T-helper 2 cell treated with Interferon-gamma antibody and Interleukin-4, amounts not matched to agents 100 ng/mL and 5 ng/mL, for 36 hours (primary cell): ENCODE measurements at regions not wholly inside any gene's neighbourhood (a gene's known extent, or its start where the extent isn't known, plus 50 kb on each side); places are given as distances from the start of the nearest gene placed in this dataset.
"Not testable (repeated sequence)": the region's sequence is repeated elsewhere in the genome, so short reads cannot be mapped to it uniquely, and the experiment has no call there.

Experiments used
- intact Hi-C: fragments of 100-400 bp; cut with micrococcal nuclease; formaldehyde crosslinking; loops from one replicate; pipeline ENCODE4 v1.15.1; 2023

- intact Hi-C loops = no loop called here
These were observed 81.4 kb downstream of the RERGL start for GRCh38 chr12:18008642-18009041.

- intact Hi-C loops = no loop called here
These were observed 90.7 kb downstream of the RERGL start for GRCh38 chr12:17999174-17999801.

- intact Hi-C loops = no loop called here
These were observed 97.9 kb downstream of the RERGL start for GRCh38 chr12:17992002-17992656.

GRCh38 chr12:17982556-17982955, 107.4 kb downstream of the RERGL start:
- intact Hi-C loops = no loop called here

GRCh38 chr12:17976202-17976601, 113.8 kb downstream of the RERGL start:
- intact Hi-C loops = no loop called here

- intact Hi-C loops = no loop called here
These were observed 114.2 kb downstream of the RERGL start for GRCh38 chr12:17975763-17976162.

- intact Hi-C loops = no loop called here
These were observed 114.8 kb downstream of the RERGL start for GRCh38 chr12:17975239-17975638.

GRCh38 chr12:17971850-17972249, 118.1 kb downstream of the RERGL start:
- intact Hi-C loops = no loop called here

- intact Hi-C loops = no loop called here
These were observed 135.2 kb downstream of the RERGL start for GRCh38 chr12:17954788-17955187.

- intact Hi-C loops = no loop called here
These were observed 139.1 kb downstream of the RERGL start for GRCh38 chr12:17950898-17951297.

- intact Hi-C loops = no loop called here
These were observed 140.3 kb downstream of the RERGL start for GRCh38 chr12:17949558-17950141.

GRCh38 chr12:17928708-17929366, 161.2 kb downstream of the RERGL start:
- intact Hi-C loops = no loop called here

GRCh38 chr12:17918013-17918412, 172.0 kb downstream of the RERGL start:
- intact Hi-C loops = no loop called here

- intact Hi-C loops = no loop called here
These were observed 205.4 kb downstream of the RERGL start for GRCh38 chr12:17884581-17884980.

GRCh38 chr12:17878714-17879113, 211.3 kb downstream of the RERGL start:
- intact Hi-C loops = no loop called here

- intact Hi-C loops = no loop called here
These were observed 214.8 kb downstream of the RERGL start for GRCh38 chr12:17875230-17875629.

- intact Hi-C loops = no loop called here
These were observed 223.2 kb downstream of the RERGL start for GRCh38 chr12:17866802-17867201.

GRCh38 chr12:17855548-17855947, 234.4 kb downstream of the RERGL start:
- intact Hi-C loops = not testable (repeated sequence)

GRCh38 chr12:17853054-17853453, 236.9 kb downstream of the RERGL start:
- intact Hi-C loops = loop anchor here (5.0 kb wide), 1 partner anchor 86 kb away; no protein-coding TSS in a partner anchor

GRCh38 chr12:17841496-17841895, 248.5 kb downstream of the RERGL start:
- intact Hi-C loops = no loop called here

- intact Hi-C loops = no loop called here
These were observed 260.2 kb downstream of the RERGL start for GRCh38 chr12:17829813-17830212.

- intact Hi-C loops = no loop called here
These were observed 271.1 kb downstream of the RERGL start for GRCh38 chr12:17818931-17819330.
